Ascending aorta (tissue), 2 donors: ENCODE measurements at regions not wholly inside any gene's neighbourhood (a gene's known extent, or its start where the extent isn't known, plus 50 kb on each side); places are given as distances from the start of the nearest gene placed in this dataset.

Experiments
- DNase-seq, 2 donors: peaks; one replicate each; pipeline ENCODE4 v3.0.0-alpha.2; 2019; ENCODE audit warnings: low spot score in 2 of 2
- H3K27ac ChIP-seq, 2 donors: fragments of 200-600 bp; sonication (generic); one replicate each; pipeline ENCODE4 v1.5.1; 2016 to 2017; ENCODE audit warnings: mild to moderate bottlenecking in 1 of 2
- H3K27me3 ChIP-seq: fragments of 200-600 bp; sonication (generic); one replicate; pipeline ENCODE4 v1.5.1; 2017
- H3K36me3 ChIP-seq, 2 donors: fragments of 200-600 bp; sonication (generic); one replicate each; pipeline ENCODE4 v1.5.1; 2016
- H3K4me1 ChIP-seq, 2 donors: fragments of 200-600 bp; sonication (generic); one replicate each; pipeline ENCODE4 v1.5.1; 2016 to 2017; ENCODE audit warnings: mild to moderate bottlenecking in 1 of 2
- H3K4me3 ChIP-seq, 2 donors: fragments of 200-600 bp; sonication (generic); one replicate each; pipeline ENCODE4 v1.5.1; 2016 to 2017; ENCODE audit warnings: mild to moderate bottlenecking in 1 of 2
- H3K9me3 ChIP-seq, 2 donors: fragments of 200-600 bp; sonication (generic); one replicate each; pipeline ENCODE4 v1.5.1; 2016
- intact Hi-C: fragments of 100-400 bp; cut with DNase I; formaldehyde crosslinking; loops from one replicate; pipeline ENCODE4 v1.15.1; 2023
- TF ChIP-seq, protein P1 (sequence below), 3 experiments: fragments of 200-600 bp in 2 of 3; fragments of 450-650 bp in 1 of 3; sonication (generic) in 2 of 3; IDR thresholded peaks; one replicate each; pipeline ENCODE4 v1.5.1; 2016 to 2019; ENCODE audit warnings: antibody characterized with exemption in 3 of 3, mild to moderate bottlenecking in 1 of 3, moderate library complexity in 1 of 3

DNA sequence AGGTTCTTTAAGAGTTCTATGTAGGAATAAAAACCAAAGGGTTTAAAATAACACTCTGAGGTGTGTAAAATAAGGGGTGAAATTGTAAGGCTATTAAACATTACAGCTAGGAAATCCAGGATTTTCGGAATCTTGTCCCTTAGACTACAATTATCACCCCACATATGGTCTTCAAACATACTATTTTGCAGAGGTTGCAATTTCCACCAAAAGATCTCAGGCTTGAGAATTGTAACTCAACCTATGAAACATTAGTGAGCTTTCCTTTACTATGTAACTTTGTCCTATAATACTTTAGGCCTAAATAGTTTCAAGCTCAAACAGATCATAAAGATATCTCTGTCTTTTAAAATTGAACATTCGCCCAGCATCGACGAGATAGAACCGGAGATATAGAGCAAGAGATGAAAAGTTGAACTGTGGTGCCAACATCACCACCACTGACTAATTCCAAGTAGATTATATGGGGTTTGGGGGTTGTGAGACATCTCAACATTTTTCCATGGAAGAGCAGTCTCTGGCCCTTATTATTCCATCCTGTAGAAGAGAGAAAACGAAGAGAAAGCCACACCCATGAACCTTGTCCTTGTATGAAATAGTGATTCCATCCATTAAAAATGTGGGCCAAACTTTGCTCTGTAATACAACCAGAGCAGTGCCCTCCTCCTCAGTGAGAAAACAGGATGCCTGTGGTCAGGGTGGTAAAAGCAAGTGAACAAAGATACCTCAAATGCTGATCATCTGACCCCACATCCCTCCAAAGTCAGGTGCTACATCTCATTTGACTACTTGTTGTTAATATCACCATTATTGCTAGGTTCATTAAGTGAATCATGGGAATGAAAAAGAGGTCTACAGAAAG is 284.5 kb upstream of the GJE1 start:
- Histone ChIP-seq H3K4me1 (no peaks in the 10 kb centered on the region), H3K36me3 (no peaks in the 10 kb centered on the region), H3K9me3 (no peaks in the 10 kb centered on the region), H3K4me3 (no peak overlapping the region), H3K27me3 (no peaks in the 10 kb centered on the region), H3K27ac (no peak overlapping the region)
- no peak for DNase-seq
- TF ChIP-seq, protein P1, sequence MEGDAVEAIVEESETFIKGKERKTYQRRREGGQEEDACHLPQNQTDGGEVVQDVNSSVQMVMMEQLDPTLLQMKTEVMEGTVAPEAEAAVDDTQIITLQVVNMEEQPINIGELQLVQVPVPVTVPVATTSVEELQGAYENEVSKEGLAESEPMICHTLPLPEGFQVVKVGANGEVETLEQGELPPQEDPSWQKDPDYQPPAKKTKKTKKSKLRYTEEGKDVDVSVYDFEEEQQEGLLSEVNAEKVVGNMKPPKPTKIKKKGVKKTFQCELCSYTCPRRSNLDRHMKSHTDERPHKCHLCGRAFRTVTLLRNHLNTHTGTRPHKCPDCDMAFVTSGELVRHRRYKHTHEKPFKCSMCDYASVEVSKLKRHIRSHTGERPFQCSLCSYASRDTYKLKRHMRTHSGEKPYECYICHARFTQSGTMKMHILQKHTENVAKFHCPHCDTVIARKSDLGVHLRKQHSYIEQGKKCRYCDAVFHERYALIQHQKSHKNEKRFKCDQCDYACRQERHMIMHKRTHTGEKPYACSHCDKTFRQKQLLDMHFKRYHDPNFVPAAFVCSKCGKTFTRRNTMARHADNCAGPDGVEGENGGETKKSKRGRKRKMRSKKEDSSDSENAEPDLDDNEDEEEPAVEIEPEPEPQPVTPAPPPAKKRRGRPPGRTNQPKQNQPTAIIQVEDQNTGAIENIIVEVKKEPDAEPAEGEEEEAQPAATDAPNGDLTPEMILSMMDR (IDR thresholded peaks at IDR 0.05): no peak
- intact Hi-C loops: no loop called here

DNA sequence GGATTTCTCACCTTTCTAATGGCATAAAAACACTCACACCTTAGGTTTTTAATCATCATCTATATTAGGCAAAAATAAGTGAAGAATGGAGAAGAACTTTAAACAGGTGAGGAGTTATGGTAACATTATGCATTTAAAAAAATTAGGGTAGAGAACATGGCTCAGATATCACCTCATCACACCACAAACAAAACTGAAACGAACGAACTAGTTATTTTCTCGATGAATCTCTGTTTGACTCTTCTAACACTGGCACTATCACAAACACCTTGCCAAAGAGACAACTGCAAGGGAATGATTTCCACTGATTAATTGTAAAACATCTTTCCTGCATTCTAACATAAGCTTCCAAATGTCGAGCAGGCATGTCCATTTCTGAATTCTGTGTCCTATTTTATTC is 286.1 kb upstream of the GJE1 start:
- TF ChIP-seq, protein P1 (IDR thresholded peaks at IDR 0.05): no peak
- no peaks in the 10 kb centered on the region for H3K4me1 ChIP-seq
- no peak overlapping the region for H3K4me3 ChIP-seq
- DNase-seq: no peak
- H3K9me3 ChIP-seq: no peaks in the 10 kb centered on the region
- H3K27me3 ChIP-seq: no peaks in the 10 kb centered on the region
- intact Hi-C loops: no loop called here
- H3K27ac ChIP-seq: no peak overlapping the region
- H3K36me3 ChIP-seq: no peaks in the 10 kb centered on the region

DNA sequence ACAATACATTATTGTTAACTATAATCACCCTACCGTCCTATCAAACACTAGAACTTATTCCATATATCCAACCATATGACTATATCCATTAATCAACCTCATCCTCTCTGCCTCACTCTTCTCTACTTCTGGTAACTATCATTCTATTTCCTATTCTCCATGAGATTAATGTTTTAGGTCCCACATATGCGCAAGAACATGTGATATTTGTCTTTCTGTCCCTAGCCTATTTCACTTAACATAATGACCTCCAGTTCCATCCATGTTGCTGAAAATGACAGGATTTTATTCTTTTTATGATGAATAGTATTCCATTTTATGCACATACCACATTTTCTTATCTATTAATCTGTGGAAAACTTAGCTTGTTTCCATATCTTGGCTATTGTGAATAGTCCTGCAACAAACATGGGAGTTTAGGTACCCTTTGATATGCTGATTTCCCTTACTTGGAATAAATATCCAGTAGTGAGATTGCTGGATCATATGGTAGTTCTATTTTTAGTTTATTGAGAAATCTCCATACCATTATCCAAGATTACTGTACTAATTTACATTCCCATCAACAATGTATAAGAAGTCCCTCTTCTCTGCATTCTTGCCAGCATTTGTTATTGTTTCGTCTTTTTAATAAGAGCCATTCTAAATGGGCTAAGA is 289.4 kb upstream of the GJE1 start:
- TF ChIP-seq, protein P1 (IDR thresholded peaks at IDR 0.05): no peak
- H3K27ac ChIP-seq: no peak overlapping the region
- no peaks in the 10 kb centered on the region for H3K36me3 ChIP-seq
- intact Hi-C loops: no loop called here
- H3K4me1 ChIP-seq: no peaks in the 10 kb centered on the region
- no peak for DNase-seq
- H3K27me3 ChIP-seq: no peaks in the 10 kb centered on the region
- H3K4me3 ChIP-seq: no peak overlapping the region
- H3K9me3 ChIP-seq: no peaks in the 10 kb centered on the region

DNA sequence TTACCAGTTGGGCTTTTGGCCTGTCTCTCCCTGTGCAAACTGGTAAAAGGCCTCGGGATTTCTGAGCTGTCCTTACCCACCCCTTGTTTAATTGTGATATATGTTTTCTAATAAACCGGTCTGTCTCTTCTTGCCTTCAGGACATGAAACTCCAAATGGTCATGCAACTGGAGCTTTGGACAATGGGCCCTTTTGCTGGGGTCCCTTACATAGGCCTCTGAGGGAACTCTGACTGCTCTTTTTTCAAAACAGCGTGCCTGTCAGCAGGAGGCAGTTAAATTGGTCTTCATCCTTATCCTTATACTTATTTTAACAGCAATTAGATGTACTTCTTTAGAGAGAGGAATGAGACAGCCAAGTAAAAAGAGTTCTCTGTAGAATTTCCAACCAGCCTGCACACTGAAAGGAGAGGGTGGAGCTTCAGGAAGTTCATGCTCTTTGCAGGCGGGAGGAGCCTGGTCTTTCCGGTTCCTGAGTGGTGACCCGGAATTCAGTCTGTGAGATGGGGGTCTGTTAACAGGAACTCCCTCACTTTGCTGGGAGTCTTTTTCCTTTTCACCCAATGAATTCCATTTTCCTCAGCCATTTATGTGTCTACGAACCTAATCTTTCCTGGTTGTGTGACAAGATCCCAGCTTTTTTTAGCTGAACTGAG is 299.6 kb upstream of the GJE1 start:
- Histone ChIP-seq H3K4me1 (no peaks in the 10 kb centered on the region), H3K9me3 (no peaks in the 10 kb centered on the region), H3K4me3 (no peak overlapping the region), H3K27ac (no peak overlapping the region), H3K36me3 (no peaks in the 10 kb centered on the region), H3K27me3 (no peaks in the 10 kb centered on the region)
- intact Hi-C loops: no loop called here
- DNase-seq: no peak
- TF ChIP-seq, protein P1 (IDR thresholded peaks at IDR 0.05): no peak

DNA sequence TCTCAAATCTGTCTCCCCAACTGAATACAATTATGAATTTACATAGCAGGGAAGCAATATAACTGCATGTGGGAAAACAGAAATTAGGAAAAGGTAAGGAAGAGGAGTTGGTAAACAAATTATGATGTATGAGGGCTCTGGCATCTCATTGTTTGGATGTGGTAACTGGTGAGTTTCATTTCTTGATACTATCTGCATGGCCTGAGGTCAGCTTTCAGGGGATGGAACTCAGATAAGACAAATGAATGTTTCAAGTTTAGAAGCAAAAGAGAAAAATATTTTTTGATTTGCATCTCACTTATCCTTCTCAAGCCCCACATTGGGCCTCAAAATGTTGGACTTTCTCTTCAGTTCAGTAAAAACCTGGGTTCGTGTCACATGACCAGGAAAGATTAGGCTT is 302.2 kb upstream of the GJE1 start:
- H3K36me3 ChIP-seq: no peaks in the 10 kb centered on the region
- intact Hi-C loops: no loop called here
- no peak for DNase-seq
- no peaks in the 10 kb centered on the region for H3K4me1 ChIP-seq
- H3K27ac ChIP-seq: no peak overlapping the region
- no peaks in the 10 kb centered on the region for H3K27me3 ChIP-seq
- H3K9me3 ChIP-seq: no peaks in the 10 kb centered on the region
- TF ChIP-seq, protein P1 (IDR thresholded peaks at IDR 0.05): no peak
- no peak overlapping the region for H3K4me3 ChIP-seq
